SU-DHL-6 (cell line): ENCODE measurements at regions not wholly inside any gene's neighbourhood (a gene's known extent, or its start where the extent isn't known, plus 50 kb on each side); places are given as distances from the start of the nearest gene placed in this dataset.
"Not testable (repeated sequence)": the region's sequence is repeated elsewhere in the genome, so short reads cannot be mapped to it uniquely, and the experiment has no call there.

Experiments
- H2AFZ ChIP-seq: fragments of 200-600 bp; sonication (generic); 2 replicates; pipeline ENCODE4 v1.6.1; 2014; ENCODE audit warnings: low read depth, mild to moderate bottlenecking, moderate library complexity, mixed read lengths, antibody characterized with exemption, low read length; ENCODE audit not compliant: severe bottlenecking
- H3F3A ChIP-seq: fragments of 200-600 bp; shearing (Covaris generic); 2 replicates; pipeline ENCODE4 v1.6.0; 2016; ENCODE audit warnings: antibody characterized with exemption, mild to moderate bottlenecking; ENCODE audit not compliant: insufficient read depth
- H3K27ac ChIP-seq: fragments of 200-600 bp; sonication (generic); 2 replicates; pipeline ENCODE4 v1.5.1; 2016; ENCODE audit warnings: low read depth, mild to moderate bottlenecking, low read length, moderate library complexity, mixed read lengths
- H3K27me3 ChIP-seq: fragments of 200-600 bp; sonication (generic), shearing (Covaris generic); 2 replicates; pipeline ENCODE4 v1.6.0; 2014; ENCODE audit warnings: mild to moderate bottlenecking, low read length
- H3K36me3 ChIP-seq: fragments of 200-600 bp; sonication (generic); 2 replicates; pipeline ENCODE4 v1.6.1; 2014; ENCODE audit warnings: mild to moderate bottlenecking, low read length, mixed read lengths
- H3K4me2 ChIP-seq: fragments of 300-600, 200-600 bp; shearing (Covaris generic), sonication (generic); 2 replicates; pipeline ENCODE4 v1.6.0; 2014; ENCODE audit warnings: low read length, low read depth, mild to moderate bottlenecking; ENCODE audit not compliant: poor library complexity, severe bottlenecking
- H3K4me3 ChIP-seq: fragments of 200-600 bp; sonication (generic); 2 replicates; pipeline ENCODE4 v1.5.1; 2014; ENCODE audit warnings: antibody characterized with exemption, low read length, mild to moderate bottlenecking, mixed read lengths; ENCODE audit not compliant: insufficient read depth, poor library complexity, severe bottlenecking
- H3K79me2 ChIP-seq: fragments of 200-600 bp; sonication (generic); 2 replicates; pipeline ENCODE4 v1.6.1; 2014; ENCODE audit warnings: mild to moderate bottlenecking, low read length, moderate library complexity; ENCODE audit not compliant: insufficient read depth
- H3K9ac ChIP-seq: fragments of 200-600 bp; sonication (generic); 2 replicates; pipeline ENCODE4 v1.7.0; 2014; ENCODE audit warnings: mild to moderate bottlenecking, low read length
- H3K9me2 ChIP-seq: fragments of 200-600 bp; sonication (generic); replicated peaks from 2 replicates; pipeline ENCODE4 v1.6.1; 2014; ENCODE audit warnings: low read length; ENCODE audit not compliant: insufficient read depth
- H3K9me3 ChIP-seq: fragments of 200-600 bp; sonication (generic); 2 replicates; pipeline ENCODE4 v1.6.1; 2014; ENCODE audit warnings: low read length, mixed read lengths; ENCODE audit not compliant: insufficient read depth
- H4K20me1 ChIP-seq: fragments of 200-600 bp; sonication (generic); 2 replicates; pipeline ENCODE4 v1.6.1; 2014; ENCODE audit warnings: low read depth, mild to moderate bottlenecking, antibody characterized with exemption, low read length, moderate library complexity, mixed read lengths
- EZH2phosphoT487 ChIP-seq: fragments of 200-600 bp; sonication (generic), shearing (Covaris generic); conservative IDR thresholded peaks from 2 replicates; pipeline ENCODE4 v1.6.1; 2018; ENCODE audit warnings: mild to moderate bottlenecking, antibody characterized with exemption, low read length, moderate library complexity, mixed read lengths
- TF ChIP-seq, protein P1 (sequence below): fragments of 200-600 bp; sonication (generic); IDR thresholded peaks from one replicate; pipeline ENCODE4 v1.5.1; 2017; ENCODE audit warnings: antibody characterized with exemption, mild to moderate bottlenecking, low read length, moderate library complexity; ENCODE audit not compliant: insufficient read depth, poor library complexity, severe bottlenecking

- Histone ChIP-seq H3K9me2 (no peaks in the 10 kb centered on the region), H4K20me1 (no peaks in the 10 kb centered on the region)
These were observed 149.8 kb upstream of the TNFSF11 start for GRCh38 chr13:42424182-42424581.

DNA sequence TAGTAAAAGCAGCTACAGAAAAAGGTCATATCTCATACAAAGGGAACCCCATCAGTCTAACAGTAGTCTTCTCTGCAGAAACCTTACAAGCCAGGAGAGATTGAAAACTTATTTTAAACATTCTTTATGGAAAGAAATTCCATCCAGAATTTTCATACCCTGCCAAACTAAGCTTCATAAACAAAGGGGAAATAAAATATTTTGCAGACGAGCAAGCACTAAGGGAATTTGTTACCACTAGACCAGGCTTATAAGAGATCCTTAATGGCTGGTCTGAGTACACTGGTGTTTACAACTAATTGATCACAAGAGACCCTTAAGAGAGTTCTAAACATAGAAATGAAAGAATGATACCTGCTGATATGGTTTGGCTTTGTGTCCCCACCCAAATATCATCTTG lies 128.6 kb upstream of the TNFSF11 start:
- Histone ChIP-seq H3K9me3 (peaks cover 12% of the 10 kb centered on the region; the same call in 1 of the 2 replicates), H3K9ac (no peak overlapping the region), H2AFZ (no peak overlapping the region), H3K36me3 (no peaks in the 10 kb centered on the region), H3K9me2 (no peaks in the 10 kb centered on the region), H3K27me3 (no peaks in the 10 kb centered on the region), H3K4me2 (no peak overlapping the region), H4K20me1 (no peaks in the 10 kb centered on the region), H3F3A (no peaks in the 10 kb centered on the region), H3K79me2 (no peaks in the 10 kb centered on the region), H3K4me3 (no peak overlapping the region), H3K27ac (no peak overlapping the region)
- TF ChIP-seq EZH2phosphoT487: no peak
- TF ChIP-seq, protein P1, sequence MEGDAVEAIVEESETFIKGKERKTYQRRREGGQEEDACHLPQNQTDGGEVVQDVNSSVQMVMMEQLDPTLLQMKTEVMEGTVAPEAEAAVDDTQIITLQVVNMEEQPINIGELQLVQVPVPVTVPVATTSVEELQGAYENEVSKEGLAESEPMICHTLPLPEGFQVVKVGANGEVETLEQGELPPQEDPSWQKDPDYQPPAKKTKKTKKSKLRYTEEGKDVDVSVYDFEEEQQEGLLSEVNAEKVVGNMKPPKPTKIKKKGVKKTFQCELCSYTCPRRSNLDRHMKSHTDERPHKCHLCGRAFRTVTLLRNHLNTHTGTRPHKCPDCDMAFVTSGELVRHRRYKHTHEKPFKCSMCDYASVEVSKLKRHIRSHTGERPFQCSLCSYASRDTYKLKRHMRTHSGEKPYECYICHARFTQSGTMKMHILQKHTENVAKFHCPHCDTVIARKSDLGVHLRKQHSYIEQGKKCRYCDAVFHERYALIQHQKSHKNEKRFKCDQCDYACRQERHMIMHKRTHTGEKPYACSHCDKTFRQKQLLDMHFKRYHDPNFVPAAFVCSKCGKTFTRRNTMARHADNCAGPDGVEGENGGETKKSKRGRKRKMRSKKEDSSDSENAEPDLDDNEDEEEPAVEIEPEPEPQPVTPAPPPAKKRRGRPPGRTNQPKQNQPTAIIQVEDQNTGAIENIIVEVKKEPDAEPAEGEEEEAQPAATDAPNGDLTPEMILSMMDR: no peak

More at GRCh38 chr13:42424182-42424581, 149.8 kb upstream of the TNFSF11 start:
- Histone ChIP-seq H3K36me3 (no peaks in the 10 kb centered on the region), H3K4me2 (no peak overlapping the region), H3K27me3 (no peaks in the 10 kb centered on the region), H3K79me2 (no peaks in the 10 kb centered on the region), H3K9me3 (no peaks in the 10 kb centered on the region; the same call in 1 of the 2 replicates), H3K27ac (no peak overlapping the region), H2AFZ (no peak overlapping the region), H3F3A (no peaks in the 10 kb centered on the region), H3K9ac (no peak overlapping the region), H3K4me3 (no peak overlapping the region)
- TF ChIP-seq, protein P1: no peak
- no peak for TF ChIP-seq EZH2phosphoT487

DNA sequence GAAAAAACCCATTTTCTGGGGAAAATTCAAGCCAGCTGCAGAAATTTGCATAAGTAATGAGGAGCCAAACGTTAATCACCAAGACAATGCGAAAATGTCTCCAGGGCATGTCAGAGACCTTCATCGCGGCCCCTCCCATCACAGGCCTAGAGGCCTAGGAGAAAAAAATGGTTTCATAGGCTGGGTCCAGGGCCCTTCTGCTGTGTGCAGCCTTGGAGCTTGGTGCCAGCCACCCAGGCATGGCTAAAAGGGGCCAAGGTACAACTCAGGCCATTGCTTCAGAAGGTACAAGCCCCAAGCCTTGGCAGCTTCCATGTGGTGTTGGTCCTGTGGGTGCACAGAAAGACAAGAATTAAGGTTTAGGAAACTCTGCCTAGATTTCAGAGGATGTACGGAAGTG lies 127.4 kb upstream of the TNFSF11 start:
- H2AFZ ChIP-seq, H3K27me3 ChIP-seq, H3K27ac ChIP-seq, H3K4me2 ChIP-seq, H3K79me2 ChIP-seq, H4K20me1 ChIP-seq, H3F3A ChIP-seq, H3K9ac ChIP-seq, H3K4me3 ChIP-seq, H3K36me3 ChIP-seq, H3K9me2 ChIP-seq: not testable (repeated sequence)
- H3K9me3 ChIP-seq: peaks cover 12% of the 10 kb centered on the region; the same call in 1 of the 2 replicates

- H4K20me1 ChIP-seq: no peaks in the 10 kb centered on the region
- no peak overlapping the region for H3K4me2 ChIP-seq
- H3F3A ChIP-seq: no peaks in the 10 kb centered on the region
- no peak overlapping the region for H3K4me3 ChIP-seq
- H2AFZ ChIP-seq: no peak overlapping the region
- no peaks in the 10 kb centered on the region for H3K27me3 ChIP-seq
- H3K9me2 ChIP-seq: no peaks in the 10 kb centered on the region
- H3K27ac ChIP-seq: no peak overlapping the region
- H3K9ac ChIP-seq: no peak overlapping the region
- H3K79me2 ChIP-seq: no peaks in the 10 kb centered on the region
- H3K36me3 ChIP-seq: no peaks in the 10 kb centered on the region
- no peak for TF ChIP-seq EZH2phosphoT487
- TF ChIP-seq, protein P1: no peak
- H3K9me3 ChIP-seq: 0 out of 2 replicates have a peak, but pooled peaks cover 4% of the 10 kb centered on the region
These were observed 120.8 kb upstream of the TNFSF11 start for GRCh38 chr13:42453091-42453645.
